RWPE2 (cell line): ENCODE measurements at regions not wholly inside any gene's neighbourhood (a gene's known extent, or its start where the extent isn't known, plus 50 kb on each side); places are given as distances from the start of the nearest gene placed in this dataset.
A peak's percentile ranks its signal among the peaks of the same experiment; 100 is the strongest.

Experiments used
- ATAC-seq: fragments of 200-7000 bp; cut with Tn5 transposase; 3 replicates; pipeline ENCODE4 v1.9.1; 2021; ENCODE audit warnings: low read depth
- DNase-seq: peaks from one replicate; pipeline ENCODE4 v3.0.0-alpha.2; 2020; ENCODE audit warnings: low spot score
- H3K27ac ChIP-seq: fragments of 450-650 bp; 2 replicates; pipeline ENCODE4 v1.5.1; 2017; ENCODE audit warnings: mild to moderate bottlenecking; ENCODE audit not compliant: poor library complexity, severe bottlenecking
- H3K27me3 ChIP-seq: fragments of 250-450 bp; sonication (Bioruptor Pico); 2 replicates; pipeline ENCODE4 v1.5.1; 2021; ENCODE audit warnings: mild to moderate bottlenecking, moderate library complexity; ENCODE audit not compliant: insufficient read depth, poor library complexity, severe bottlenecking
- H3K36me3 ChIP-seq: fragments of 250-450 bp; sonication (Bioruptor Pico); 2 replicates; pipeline ENCODE4 v1.5.1; 2020; ENCODE audit warnings: low read depth, mild to moderate bottlenecking, moderate library complexity
- H3K4me1 ChIP-seq: fragments of 250-450 bp; sonication (Bioruptor Pico); 2 replicates; pipeline ENCODE4 v1.5.1; 2021; ENCODE audit warnings: mild to moderate bottlenecking, moderate library complexity; ENCODE audit not compliant: insufficient read depth, poor library complexity, severe bottlenecking
- H3K4me3 ChIP-seq: fragments of 250-450 bp; sonication (Bioruptor Pico); 2 replicates; pipeline ENCODE4 v1.5.1; 2021; ENCODE audit warnings: mild to moderate bottlenecking, moderate library complexity; ENCODE audit not compliant: severe bottlenecking
- H3K9me3 ChIP-seq: fragments of 250-450 bp; sonication (Bioruptor Pico); 2 replicates; pipeline ENCODE4 v1.5.1; 2021; ENCODE audit warnings: mild to moderate bottlenecking, moderate library complexity; ENCODE audit not compliant: severe bottlenecking
- CTCF ChIP-seq: fragments of 450-650 bp; IDR thresholded peaks from one replicate; pipeline ENCODE4 v1.5.1; 2017; ENCODE audit warnings: mild to moderate bottlenecking, moderate library complexity; ENCODE audit not compliant: poor library complexity, severe bottlenecking

GRCh38 chr12:17108877-17109541 is 503.0 kb upstream of the LMO3 start:
- DNase-seq = no peak
- TF ChIP-seq CTCF = no peak
- H3K27me3 ChIP-seq = no peaks in the 10 kb centered on the region

GRCh38 chr12:17104801-17105200 is 498.8 kb upstream of the LMO3 start:
- Histone ChIP-seq H3K36me3 (no peaks in the 10 kb centered on the region), H3K27me3 (no peaks in the 10 kb centered on the region), H3K4me3 (no peak overlapping the region), H3K9me3 (no peaks in the 10 kb centered on the region), H3K27ac (no peak overlapping the region), H3K4me1 (no peaks in the 10 kb centered on the region)
- no peak for DNase-seq
- ATAC-seq = no peak
- no peak for TF ChIP-seq CTCF

More at GRCh38 chr12:17108877-17109541, 503.0 kb upstream of the LMO3 start:
- ATAC-seq = peak; percentile 70
- no peaks in the 10 kb centered on the region for H3K4me1 ChIP-seq
- H3K4me3 ChIP-seq = no peak overlapping the region
- H3K36me3 ChIP-seq = no peaks in the 10 kb centered on the region
- H3K9me3 ChIP-seq = no peaks in the 10 kb centered on the region
- no peak overlapping the region for H3K27ac ChIP-seq

- Histone ChIP-seq H3K27me3 (no peaks in the 10 kb centered on the region), H3K4me1 (no peaks in the 10 kb centered on the region), H3K36me3 (no peaks in the 10 kb centered on the region), H3K4me3 (no peak overlapping the region), H3K9me3 (no peaks in the 10 kb centered on the region), H3K27ac (no peak overlapping the region)
- TF ChIP-seq CTCF = no peak
- ATAC-seq (no peak), DNase-seq (peak; percentile 26)
Observed at GRCh38 chr12:17097674-17098073, 491.7 kb upstream of the LMO3 start.

GRCh38 chr12:17084831-17085230 is 478.9 kb upstream of the LMO3 start:
- no peak for ATAC-seq
- H3K36me3 ChIP-seq = no peaks in the 10 kb centered on the region
- DNase-seq = no peak
- no peak overlapping the region for H3K4me3 ChIP-seq
- H3K27ac ChIP-seq = no peak overlapping the region
- TF ChIP-seq CTCF = no peak
- H3K4me1 ChIP-seq = no peaks in the 10 kb centered on the region
- H3K27me3 ChIP-seq = no peaks in the 10 kb centered on the region
- no peaks in the 10 kb centered on the region for H3K9me3 ChIP-seq

GRCh38 chr12:17079251-17079909 is 473.4 kb upstream of the LMO3 start:
- H3K9me3 ChIP-seq = no peaks in the 10 kb centered on the region
- DNase-seq (no peak), ATAC-seq (no peak)
- H3K27me3 ChIP-seq = no peaks in the 10 kb centered on the region
- no peak overlapping the region for H3K4me3 ChIP-seq
- TF ChIP-seq CTCF = no peak
- no peaks in the 10 kb centered on the region for H3K4me1 ChIP-seq
- no peaks in the 10 kb centered on the region for H3K36me3 ChIP-seq
- H3K27ac ChIP-seq = no peak overlapping the region
